ENCODE measurements at regions not wholly inside any gene's neighbourhood (a gene's known extent, or its start where the extent isn't known, plus 50 kb on each side); places are given as distances from the start of the nearest gene placed in this dataset.

- TF ChIP-seq CTCF (conservative IDR thresholded peaks at IDR 0.05; ENCODE audit: low read depth, low read length) (no peak), MAZ (IDR thresholded peaks at IDR 0.05; ENCODE audit: borderline replicate concordance, low read depth, low read length) (no peak), MAFK (IDR thresholded peaks at IDR 0.05; ENCODE audit: low read depth, low read length) (no peak)
- TF ChIP-seq, protein P1, sequence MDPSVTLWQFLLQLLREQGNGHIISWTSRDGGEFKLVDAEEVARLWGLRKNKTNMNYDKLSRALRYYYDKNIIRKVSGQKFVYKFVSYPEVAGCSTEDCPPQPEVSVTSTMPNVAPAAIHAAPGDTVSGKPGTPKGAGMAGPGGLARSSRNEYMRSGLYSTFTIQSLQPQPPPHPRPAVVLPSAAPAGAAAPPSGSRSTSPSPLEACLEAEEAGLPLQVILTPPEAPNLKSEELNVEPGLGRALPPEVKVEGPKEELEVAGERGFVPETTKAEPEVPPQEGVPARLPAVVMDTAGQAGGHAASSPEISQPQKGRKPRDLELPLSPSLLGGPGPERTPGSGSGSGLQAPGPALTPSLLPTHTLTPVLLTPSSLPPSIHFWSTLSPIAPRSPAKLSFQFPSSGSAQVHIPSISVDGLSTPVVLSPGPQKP (IDR thresholded peaks at IDR 0.05; ENCODE audit: borderline replicate concordance, low read depth, low read length): no peak
Observed at GRCh38 chr6:21994821-21995220, 302.0 kb downstream of the PRL start.
